Hindlimb muscle (tissue), 1 donor: ENCODE measurements at regions not wholly inside any gene's neighbourhood (a gene's known extent, or its start where the extent isn't known, plus 50 kb on each side); places are given as distances from the start of the nearest gene placed in this dataset.
"Not testable (repeated sequence)": the region's sequence is repeated elsewhere in the genome, so short reads cannot be mapped to it uniquely, and the experiment has no call there.

ENCODE experiments used
- DNase-seq: peaks from one replicate; pipeline ENCODE4 v3.0.0-alpha.2; 2013

DNA sequence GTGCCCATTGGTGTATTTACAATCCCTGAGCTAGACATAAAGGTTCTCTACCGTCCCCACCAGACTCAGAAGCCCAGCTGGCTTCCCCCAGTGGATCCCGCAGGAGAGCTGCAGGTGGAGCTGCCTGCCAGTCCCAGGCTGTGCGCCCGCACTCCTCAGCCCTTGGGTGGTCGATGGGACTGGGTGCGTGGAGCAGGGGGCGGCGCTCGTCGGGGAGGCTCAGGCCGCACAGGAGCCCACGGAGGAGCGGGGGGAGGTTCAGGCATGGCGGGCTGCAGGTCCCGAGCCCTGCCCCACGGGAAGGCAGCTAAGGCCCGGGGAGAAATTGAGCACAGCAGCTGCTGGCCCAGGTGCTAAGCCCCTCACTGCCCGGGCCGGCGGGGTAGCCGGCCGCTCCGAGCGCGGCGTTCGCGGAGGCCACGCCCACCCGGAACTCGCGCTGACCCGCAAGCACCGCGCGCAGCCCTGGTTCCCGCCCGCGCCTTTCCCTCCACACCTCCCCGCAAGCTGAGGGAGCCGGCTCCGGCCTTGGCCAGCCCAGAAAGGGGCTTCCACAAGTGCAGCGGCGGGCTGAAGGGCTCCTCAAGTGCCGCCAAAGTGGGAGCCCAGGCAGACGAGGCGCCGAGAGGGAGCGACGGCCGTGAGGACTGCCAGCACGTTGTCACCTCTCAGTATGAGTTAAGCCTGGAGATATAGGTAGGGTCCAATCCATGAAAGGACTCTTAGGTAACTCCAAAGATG, 136.7 kb downstream of the HAO1 start:
- DNase-seq: not testable (repeated sequence)

DNA sequence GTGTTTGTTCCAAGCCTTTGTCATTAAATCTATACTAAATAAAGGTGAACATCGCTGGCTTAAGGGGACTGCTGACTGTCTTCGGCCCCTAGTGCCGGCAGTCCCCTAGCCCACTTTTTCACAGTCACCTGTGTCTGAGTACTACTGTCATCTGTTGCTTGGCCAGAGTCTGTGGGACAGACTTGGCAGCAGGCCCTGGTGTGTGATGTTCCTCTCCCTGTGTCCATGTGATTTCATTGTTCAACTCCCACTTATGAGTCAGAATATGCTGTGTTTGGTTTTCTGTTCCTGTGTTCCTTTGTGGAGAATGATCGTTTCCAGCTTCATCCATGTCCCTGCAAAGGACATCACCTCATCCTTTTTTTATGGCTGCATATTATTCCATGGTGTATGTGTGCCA, 133.4 kb downstream of the HAO1 start:
- DNase-seq: no peak

DNA sequence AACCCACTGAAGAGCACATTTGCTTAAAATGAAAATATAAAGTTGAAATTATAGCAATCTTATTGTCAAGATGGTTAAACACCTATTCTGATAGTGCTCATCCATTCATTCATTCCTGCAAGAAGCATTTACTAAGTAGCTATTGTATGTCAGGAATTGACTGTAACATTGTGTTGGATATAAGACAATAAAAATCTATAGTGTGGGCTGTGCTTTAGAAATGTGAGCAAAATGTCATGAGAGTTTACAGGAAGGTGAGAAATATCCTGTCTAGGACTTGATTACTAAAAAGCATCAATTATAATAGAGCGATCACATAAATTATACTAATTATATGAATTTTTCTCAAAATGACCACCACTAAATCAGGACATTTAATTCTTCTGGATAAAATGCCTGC, 123.0 kb downstream of the HAO1 start:
- no peak for DNase-seq

- no peak for DNase-seq
Observed at GRCh38 chr20:7818477-7818876, 121.8 kb downstream of the HAO1 start.

DNA sequence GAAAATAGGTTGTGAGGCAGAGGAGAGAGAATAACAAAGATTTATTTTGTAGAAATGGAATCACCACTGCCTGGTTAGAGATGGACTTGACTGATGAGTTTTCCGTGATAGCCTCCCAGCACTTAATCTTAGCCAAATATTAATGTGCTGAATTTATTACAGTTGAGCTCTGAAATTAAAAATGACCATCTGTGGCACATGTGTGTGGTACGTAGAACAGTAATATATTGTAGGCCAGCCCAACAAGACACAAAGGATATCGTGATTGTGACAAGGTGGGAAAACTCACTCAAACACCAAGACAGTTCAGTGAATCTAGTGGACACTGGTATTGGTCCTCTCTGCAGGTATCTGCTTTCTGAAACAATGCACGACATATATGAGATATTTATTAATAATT, 119.4 kb downstream of the HAO1 start:
- DNase-seq: no peak

DNA sequence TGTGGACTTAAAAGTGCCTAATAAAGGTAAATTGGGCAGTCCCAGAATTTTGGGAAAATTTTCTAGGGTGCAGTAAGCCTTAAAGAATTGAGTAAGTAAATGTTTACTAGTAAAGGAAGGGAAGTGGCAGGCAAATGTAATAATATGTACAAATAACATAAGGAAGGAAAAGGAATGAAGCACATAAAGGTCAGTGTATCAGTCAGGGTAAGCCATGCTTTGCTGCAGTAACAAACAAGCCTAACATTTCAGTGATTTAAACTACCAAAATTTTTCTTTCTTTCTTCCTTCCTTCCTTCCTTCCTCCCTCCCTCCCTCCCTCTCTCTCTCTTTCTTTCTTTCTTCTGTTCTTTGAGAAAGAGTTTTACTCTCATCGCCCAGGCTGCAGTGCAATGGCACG, 117.5 kb downstream of the HAO1 start:
- no peak for DNase-seq

GRCh38 chr20:7828437-7828836, 111.8 kb downstream of the HAO1 start:
- peak; percentile 8 for DNase-seq

DNA sequence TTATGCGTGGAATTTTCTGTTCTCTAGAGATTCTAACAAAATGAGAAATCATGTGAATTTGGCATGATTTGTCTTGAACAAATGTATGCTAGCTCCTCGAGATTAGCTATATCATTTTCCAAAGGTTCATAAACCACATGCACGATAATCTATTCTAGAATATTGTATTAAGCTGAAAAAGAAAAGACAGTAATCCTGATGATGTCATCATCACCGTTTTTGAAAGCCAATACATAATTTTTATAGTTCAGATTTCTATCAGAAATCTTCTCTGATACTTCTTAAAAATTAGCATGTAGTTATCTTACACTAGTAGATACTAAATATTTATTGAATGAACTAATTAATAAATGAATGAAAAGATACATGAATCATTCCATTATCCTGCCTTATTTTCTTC, 111.2 kb downstream of the HAO1 start:
- no peak for DNase-seq

- DNase-seq: no peak
Observed at GRCh38 chr20:7829776-7830175, 110.5 kb downstream of the HAO1 start.
